ENCODE measurements at regions not wholly inside any gene's neighbourhood (a gene's known extent, or its start where the extent isn't known, plus 50 kb on each side); places are given as distances from the start of the nearest gene placed in this dataset.

- H3K27ac ChIP-seq, result no peak overlapping the region
- no peaks in the 10 kb centered on the region for H3K36me3 ChIP-seq (replicated peaks)
- in situ Hi-C loops (cut with HindIII; ENCODE audit: low pct_ligation_motif_present, low sequenced_read_pairs), result no loop called here
- no peak for DNase-seq
- no peak for TF ChIP-seq CTCF (IDR thresholded peaks at IDR 0.05; ENCODE audit: low read depth, low read length, missing control alignments)
- H3K4me3 ChIP-seq (ENCODE audit: low read depth, low read length), result no peak overlapping the region
- no peaks in the 10 kb centered on the region for H3K27me3 ChIP-seq (replicated peaks)
Observed at GRCh38 chr6:124907596-124907995, 54.6 kb upstream of the RNF217 start.

Data from brain microvascular endothelial cell (primary cell).